WERI-Rb-1 (cell line): ENCODE measurements at regions not wholly inside any gene's neighbourhood (a gene's known extent, or its start where the extent isn't known, plus 50 kb on each side); places are given as distances from the start of the nearest gene placed in this dataset.

Experiments used
- DNase-seq: peaks from one replicate; pipeline ENCODE4 v3.0.0-alpha.2; 2020
- H3K27ac ChIP-seq: fragments of 250-450 bp; sonication (Bioruptor Pico); 2 replicates; pipeline ENCODE4 v1.5.1; 2020; ENCODE audit warnings: mild to moderate bottlenecking, moderate library complexity
- H3K27me3 ChIP-seq: fragments of 250-450 bp; sonication (Bioruptor Pico); 2 replicates; pipeline ENCODE4 v1.5.1; 2021; ENCODE audit warnings: mild to moderate bottlenecking, low read depth, moderate library complexity; ENCODE audit not compliant: insufficient read depth, severe bottlenecking
- H3K36me3 ChIP-seq: fragments of 250-450 bp; sonication (Bioruptor Pico); 2 replicates; pipeline ENCODE4 v1.5.1; 2020; ENCODE audit warnings: mild to moderate bottlenecking, moderate library complexity
- H3K4me3 ChIP-seq: 2 replicates; pipeline ENCODE4 v1.5.1; 2011; ENCODE audit warnings: low read depth, mild to moderate bottlenecking, control low read depth, low read length
- H3K9me3 ChIP-seq: fragments of 250-450 bp; sonication (Bioruptor Pico); 2 replicates; pipeline ENCODE4 v1.5.1; 2021; ENCODE audit warnings: mild to moderate bottlenecking, moderate library complexity; ENCODE audit not compliant: severe bottlenecking
- TF ChIP-seq, protein P1 (sequence below): IDR thresholded peaks from 2 replicates; pipeline ENCODE4 v1.5.1; 2011; ENCODE audit warnings: low read depth, mild to moderate bottlenecking, control low read depth, inconsistent platforms, low read length

DNA sequence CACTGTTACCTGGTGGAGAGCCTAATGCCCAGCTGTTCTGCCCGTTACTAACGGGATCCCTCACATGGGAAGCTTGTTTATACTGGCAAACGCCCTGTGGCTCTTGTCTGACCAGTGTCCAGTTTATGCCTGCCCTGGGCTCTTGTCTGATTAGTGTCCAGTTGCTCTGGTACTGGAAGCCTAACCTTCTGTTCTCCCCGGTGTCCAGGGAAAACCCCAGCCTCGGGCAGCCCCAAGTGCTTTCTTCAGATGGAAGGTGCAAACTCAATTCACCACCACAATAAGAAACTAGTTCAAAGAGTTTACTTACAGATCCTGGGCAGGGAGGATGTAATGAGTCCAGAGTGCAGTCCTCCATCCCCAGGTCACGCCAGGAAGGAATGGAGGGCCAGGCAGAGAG is 148.4 kb downstream of the TBXT start:
- Histone ChIP-seq H3K36me3 (no peaks in the 10 kb centered on the region), H3K9me3 (no peaks in the 10 kb centered on the region), H3K27ac (no peak overlapping the region), H3K4me3 (no peak overlapping the region), H3K27me3 (peaks cover 32% of the 10 kb centered on the region)
- TF ChIP-seq, protein P1, sequence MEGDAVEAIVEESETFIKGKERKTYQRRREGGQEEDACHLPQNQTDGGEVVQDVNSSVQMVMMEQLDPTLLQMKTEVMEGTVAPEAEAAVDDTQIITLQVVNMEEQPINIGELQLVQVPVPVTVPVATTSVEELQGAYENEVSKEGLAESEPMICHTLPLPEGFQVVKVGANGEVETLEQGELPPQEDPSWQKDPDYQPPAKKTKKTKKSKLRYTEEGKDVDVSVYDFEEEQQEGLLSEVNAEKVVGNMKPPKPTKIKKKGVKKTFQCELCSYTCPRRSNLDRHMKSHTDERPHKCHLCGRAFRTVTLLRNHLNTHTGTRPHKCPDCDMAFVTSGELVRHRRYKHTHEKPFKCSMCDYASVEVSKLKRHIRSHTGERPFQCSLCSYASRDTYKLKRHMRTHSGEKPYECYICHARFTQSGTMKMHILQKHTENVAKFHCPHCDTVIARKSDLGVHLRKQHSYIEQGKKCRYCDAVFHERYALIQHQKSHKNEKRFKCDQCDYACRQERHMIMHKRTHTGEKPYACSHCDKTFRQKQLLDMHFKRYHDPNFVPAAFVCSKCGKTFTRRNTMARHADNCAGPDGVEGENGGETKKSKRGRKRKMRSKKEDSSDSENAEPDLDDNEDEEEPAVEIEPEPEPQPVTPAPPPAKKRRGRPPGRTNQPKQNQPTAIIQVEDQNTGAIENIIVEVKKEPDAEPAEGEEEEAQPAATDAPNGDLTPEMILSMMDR = no peak
- DNase-seq = no peak

DNA sequence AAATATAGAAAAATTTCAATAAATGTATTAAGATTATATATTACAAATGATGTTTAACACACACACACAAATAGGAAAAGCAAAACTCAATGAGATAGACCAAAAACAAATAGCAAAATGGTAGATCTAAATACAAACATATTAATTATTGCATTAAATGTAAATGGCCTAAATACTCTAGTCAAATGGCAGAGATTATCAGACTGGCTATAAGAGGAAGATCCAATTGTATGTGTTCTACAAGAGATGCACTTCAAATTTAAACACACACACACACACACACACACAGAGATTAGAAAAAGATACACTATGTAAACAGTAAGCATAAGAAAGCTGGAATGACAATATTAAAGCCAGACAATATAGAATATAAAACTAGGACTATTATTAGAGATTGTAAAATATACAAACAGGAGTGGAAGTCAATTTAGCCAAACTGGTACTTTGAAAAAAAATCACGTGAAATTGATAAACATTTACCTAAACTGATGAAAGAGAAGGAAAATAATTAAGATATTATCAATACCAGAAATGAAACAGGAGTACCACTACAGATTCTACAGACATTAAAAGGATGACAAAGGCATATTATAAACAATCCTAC is 150.5 kb downstream of the TBXT start:
- Histone ChIP-seq H3K9me3 (no peaks in the 10 kb centered on the region), H3K36me3 (no peaks in the 10 kb centered on the region), H3K4me3 (no peak overlapping the region), H3K27me3 (peaks cover 47% of the 10 kb centered on the region), H3K27ac (no peak overlapping the region)
- no peak for DNase-seq
- TF ChIP-seq, protein P1 = no peak

DNA sequence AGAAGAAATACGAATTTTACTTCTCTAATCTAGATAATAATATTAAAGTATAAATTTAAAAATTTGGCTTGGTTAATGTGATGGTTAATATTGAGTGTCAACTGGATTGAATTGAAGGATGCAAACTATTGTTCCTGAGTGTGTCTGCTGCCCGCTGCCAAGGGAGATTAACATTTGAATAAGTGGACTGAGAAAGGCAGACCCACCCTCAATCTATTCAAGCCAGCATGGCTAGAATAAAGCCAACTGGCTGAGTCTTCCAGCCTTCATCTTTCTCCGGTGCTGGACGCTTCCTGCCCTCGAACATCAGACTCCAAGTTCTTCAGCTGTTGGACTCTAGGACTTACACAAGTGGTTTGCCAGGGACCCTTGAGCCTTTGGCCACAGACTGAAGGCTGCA is 152.7 kb downstream of the TBXT start:
- no peaks in the 10 kb centered on the region for H3K36me3 ChIP-seq
- H3K9me3 ChIP-seq = no peaks in the 10 kb centered on the region
- H3K27ac ChIP-seq = no peak overlapping the region
- no peak for DNase-seq
- peaks cover 68% of the 10 kb centered on the region for H3K27me3 ChIP-seq
- TF ChIP-seq, protein P1 = no peak
- H3K4me3 ChIP-seq = no peak overlapping the region

DNA sequence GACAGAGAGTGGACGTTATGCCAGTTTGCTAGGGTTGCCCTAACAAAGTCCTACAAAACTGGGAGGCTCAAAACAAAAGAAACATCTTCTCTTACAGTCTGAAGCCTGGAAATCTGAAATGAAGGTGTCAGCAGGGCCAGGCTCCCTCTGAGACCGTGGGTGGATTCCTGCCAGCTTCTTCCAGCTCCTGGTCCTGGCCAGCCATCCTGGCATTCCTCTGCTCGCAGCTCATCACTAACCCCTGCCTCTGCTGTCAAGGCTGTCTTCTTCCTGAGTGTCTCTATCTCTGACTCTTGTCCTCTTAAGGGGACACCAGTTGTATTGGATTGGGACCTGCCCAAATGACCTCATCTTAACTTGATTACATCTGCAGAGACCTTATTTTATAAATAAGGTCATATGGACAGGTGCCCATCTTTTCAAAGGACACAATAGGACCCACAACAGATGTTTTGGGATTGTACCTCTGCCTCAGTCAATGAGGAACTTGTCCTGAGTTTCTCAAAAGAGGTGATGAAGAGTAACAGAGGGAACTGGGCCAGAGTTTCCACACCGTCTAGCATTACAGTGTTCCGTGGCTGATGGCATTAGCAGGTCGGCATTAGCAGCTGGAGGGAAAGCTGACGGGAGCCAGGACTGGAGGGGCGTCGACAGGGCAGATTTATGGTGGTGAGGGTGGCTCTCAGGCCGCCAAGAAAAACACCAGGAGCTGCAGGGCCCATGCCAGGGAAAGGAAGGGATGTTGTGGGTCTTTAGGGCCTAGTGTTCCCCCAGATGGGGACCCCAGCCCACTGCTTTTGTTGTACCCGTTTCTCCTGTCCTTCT is 157.3 kb downstream of the TBXT start:
- H3K27me3 ChIP-seq = peaks cover 93% of the 10 kb centered on the region
- H3K36me3 ChIP-seq = no peaks in the 10 kb centered on the region

GRCh38 chr6:166009385-166010031 is 158.1 kb downstream of the TBXT start:
- no peak overlapping the region for H3K4me3 ChIP-seq
- H3K9me3 ChIP-seq = peaks cover 10% of the 10 kb centered on the region
- H3K36me3 ChIP-seq = no peaks in the 10 kb centered on the region
- no peak overlapping the region for H3K27ac ChIP-seq
- H3K27me3 ChIP-seq = peaks cover 93% of the 10 kb centered on the region
- DNase-seq = no peak
- TF ChIP-seq, protein P1 = no peak

More for the DNA sequence above, 157.3 kb downstream of the TBXT start:
- Histone ChIP-seq H3K9me3 (peaks cover 1% of the 10 kb centered on the region), H3K4me3 (no peak overlapping the region), H3K27ac (no peak overlapping the region)
- TF ChIP-seq, protein P1 = no peak
- no peak for DNase-seq
